ENCODE measurements at regions not wholly inside any gene's neighbourhood (a gene's known extent, or its start where the extent isn't known, plus 50 kb on each side); places are given as distances from the start of the nearest gene placed in this dataset.

- DNase-seq (ENCODE audit: low read depth), result no peak
Measured at GRCh38 chr6:80403365-80403764, 296.9 kb downstream of the BCKDHB start.

GRCh38 chr6:80402266-80402665 lies 295.8 kb downstream of the BCKDHB start:
- DNase-seq (ENCODE audit: low read depth), result no peak
